Testis (tissue), 2 donors: ENCODE measurements at regions not wholly inside any gene's neighbourhood (a gene's known extent, or its start where the extent isn't known, plus 50 kb on each side); places are given as distances from the start of the nearest gene placed in this dataset.
A peak's percentile ranks its signal among the peaks of the same experiment; 100 is the strongest.

ENCODE experiments used
- DNase-seq: peaks from one replicate; pipeline ENCODE4 v3.0.0-alpha.2; 2019
- H3K27ac ChIP-seq, 2 donors: fragments of 200-600 bp; sonication (generic); one replicate each; pipeline ENCODE4 v1.5.1; 2019
- H3K27me3 ChIP-seq: fragments of 200-600 bp; sonication (generic); one replicate; pipeline ENCODE4 v1.5.1; 2019
- H3K36me3 ChIP-seq: fragments of 200-600 bp; sonication (generic); one replicate; pipeline ENCODE4 v1.5.1; 2017; ENCODE audit warnings: low read depth; ENCODE audit errors: missing control alignments
- H3K4me1 ChIP-seq: fragments of 200-600 bp; sonication (generic); one replicate; pipeline ENCODE4 v1.5.1; 2019
- H3K4me3 ChIP-seq, 2 donors: fragments of 200-600 bp; sonication (generic); one replicate each; pipeline ENCODE4 v1.5.1; 2017 to 2019
- H3K9me3 ChIP-seq: fragments of 200-600 bp; sonication (generic); one replicate; pipeline ENCODE4 v1.5.1; 2017
- CTCF ChIP-seq, 3 experiments: fragments of 450-650 bp in 2 of 3; fragments of 200-600 bp in 1 of 3; sonication (generic) in 1 of 3; IDR thresholded peaks; one replicate each; pipeline ENCODE4 v1.5.1; 2016 to 2019; ENCODE audit warnings: antibody characterized with exemption in 3 of 3, mild to moderate bottlenecking in 2 of 3, moderate library complexity in 1 of 3
- POLR2A ChIP-seq: fragments of 450-650 bp; IDR thresholded peaks from one replicate; pipeline ENCODE4 v1.6.1; 2017; ENCODE audit warnings: antibody characterized with exemption, mild to moderate bottlenecking, moderate library complexity
- WGBS, 2 donors: methylation state at CpG; one replicate each; pipeline ENCODE4 v1.1.5; 2018; 5-methylcytosine and 5-hydroxymethylcytosine counted together
- intact Hi-C: fragments of 100-400 bp; cut with DNase I; formaldehyde crosslinking; loops from one replicate; pipeline ENCODE4 v1.15.1; 2023; ENCODE audit warnings: low total_unique reads

GRCh38 chr12:87848248-87848868 is 180.8 kb downstream of the C12orf50 start:
- DNase-seq: peak; percentile 24
- H3K36me3 ChIP-seq: no peaks in the 10 kb centered on the region
- H3K27ac ChIP-seq: no peak overlapping the region
- 12 to 14% methylated on average over 2 of the region's 2 CpGs for WGBS, 2 donors
- intact Hi-C loops: no loop called here
- H3K9me3 ChIP-seq: no peaks in the 10 kb centered on the region
- no peaks in the 10 kb centered on the region for H3K4me1 ChIP-seq
- TF ChIP-seq CTCF (IDR thresholded peaks at IDR 0.05) (peak; percentile 62 to 92 (median 74)), POLR2A (no peak)
- no peaks in the 10 kb centered on the region for H3K27me3 ChIP-seq
- no peak overlapping the region for H3K4me3 ChIP-seq

- no peaks in the 10 kb centered on the region for H3K27me3 ChIP-seq
- H3K4me1 ChIP-seq: no peaks in the 10 kb centered on the region
- H3K9me3 ChIP-seq: no peaks in the 10 kb centered on the region
- no peak overlapping the region for H3K27ac ChIP-seq
- no peak for DNase-seq
- WGBS, 2 donors: 90 to 93% methylated on average over 4 of the region's 4 CpGs
- intact Hi-C loops: no loop called here
- H3K4me3 ChIP-seq: no peak overlapping the region
- no peaks in the 10 kb centered on the region for H3K36me3 ChIP-seq
- TF ChIP-seq CTCF (IDR thresholded peaks at IDR 0.05) (no peak), POLR2A (no peak)
These were observed 182.1 kb downstream of the C12orf50 start for GRCh38 chr12:87847147-87847546.

- no peak overlapping the region for H3K27ac ChIP-seq
- H3K4me1 ChIP-seq: no peaks in the 10 kb centered on the region
- intact Hi-C loops: no loop called here
- no peak for DNase-seq
- no peaks in the 10 kb centered on the region for H3K9me3 ChIP-seq
- TF ChIP-seq POLR2A (no peak), CTCF (IDR thresholded peaks at IDR 0.05) (no peak)
- no peak overlapping the region for H3K4me3 ChIP-seq
- no peaks in the 10 kb centered on the region for H3K36me3 ChIP-seq
- H3K27me3 ChIP-seq: no peaks in the 10 kb centered on the region
- WGBS, 2 donors: 39 to 90% methylated on average over 2 of the region's 2 CpGs
These were observed 183.2 kb downstream of the C12orf50 start for GRCh38 chr12:87846045-87846444.

GRCh38 chr12:87841935-87842334 is 187.3 kb downstream of the C12orf50 start:
- Histone ChIP-seq H3K36me3 (no peaks in the 10 kb centered on the region), H3K4me3 (no peak overlapping the region), H3K27me3 (no peaks in the 10 kb centered on the region), H3K9me3 (no peaks in the 10 kb centered on the region), H3K4me1 (no peaks in the 10 kb centered on the region), H3K27ac (no peak overlapping the region)
- TF ChIP-seq CTCF (IDR thresholded peaks at IDR 0.05) (no peak), POLR2A (no peak)
- intact Hi-C loops: no loop called here
- no peak for DNase-seq

- no peak for DNase-seq
- intact Hi-C loops: no loop called here
- Histone ChIP-seq H3K27ac (no peak overlapping the region), H3K4me1 (no peaks in the 10 kb centered on the region), H3K4me3 (no peak overlapping the region), H3K27me3 (no peaks in the 10 kb centered on the region), H3K36me3 (no peaks in the 10 kb centered on the region), H3K9me3 (no peaks in the 10 kb centered on the region)
- TF ChIP-seq POLR2A (no peak), CTCF (IDR thresholded peaks at IDR 0.05) (no peak)
These were observed 193.0 kb downstream of the C12orf50 start for GRCh38 chr12:87836190-87836589.
